ENCODE measurements at regions not wholly inside any gene's neighbourhood (a gene's known extent, or its start where the extent isn't known, plus 50 kb on each side); places are given as distances from the start of the nearest gene placed in this dataset.

DNA sequence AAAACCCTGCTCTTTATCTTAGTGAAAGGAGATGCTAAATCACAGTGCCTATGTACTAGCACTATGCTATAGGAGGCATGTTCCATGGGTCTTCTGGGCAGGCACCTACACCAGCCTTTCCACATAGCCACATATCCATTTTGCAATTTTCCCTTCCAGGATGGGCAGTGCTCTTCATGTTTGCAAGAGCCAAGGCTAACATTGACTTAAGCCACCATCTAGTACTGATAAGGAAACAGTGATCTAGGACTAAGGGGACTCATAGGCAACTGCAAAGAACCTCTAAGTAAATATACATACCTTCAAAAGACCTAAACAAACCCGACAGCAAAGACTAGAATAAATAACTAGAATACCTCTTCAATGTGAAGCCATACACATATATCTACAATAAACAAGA lies 919.7 kb upstream of the GYPC start:
- TF ChIP-seq SREBF2 (IDR thresholded peaks at IDR 0.05; ENCODE audit: low read length) (no peak), RELA (IDR thresholded peaks at IDR 0.05; ENCODE audit: borderline replicate concordance, partially characterized antibody) (no peak)

All from GM12878 (cell line).